KMS-11 (cell line): ENCODE measurements at regions not wholly inside any gene's neighbourhood (a gene's known extent, or its start where the extent isn't known, plus 50 kb on each side); places are given as distances from the start of the nearest gene placed in this dataset.

Source experiments
- H2AFZ ChIP-seq: fragments of 200-600 bp; sonication (generic); 2 replicates; pipeline ENCODE4 v1.6.1; 2016; ENCODE audit warnings: antibody characterized with exemption, mixed run types, low read depth
- H3K27ac ChIP-seq: fragments of 200-600 bp; sonication (generic); 2 replicates; pipeline ENCODE4 v1.6.1; 2016; ENCODE audit warnings: mild to moderate bottlenecking, mixed run types
- H3K27me3 ChIP-seq: fragments of 200-600 bp; sonication (generic); 2 replicates; pipeline ENCODE4 v1.6.1; 2017; ENCODE audit warnings: mild to moderate bottlenecking, low read depth, mixed run types, moderate library complexity; ENCODE audit not compliant: insufficient read depth
- H3K36me3 ChIP-seq: fragments of 200-600 bp; sonication (generic); 2 replicates; pipeline ENCODE4 v1.6.1; 2017; ENCODE audit warnings: mild to moderate bottlenecking, mixed run types; ENCODE audit not compliant: insufficient read depth
- H3K4me1 ChIP-seq: fragments of 200-600 bp; sonication (generic); 2 replicates; pipeline ENCODE4 v1.6.1; 2016; ENCODE audit warnings: mild to moderate bottlenecking, low read depth, mixed run types; ENCODE audit not compliant: poor library complexity, severe bottlenecking
- H3K4me2 ChIP-seq: fragments of 200-600 bp; sonication (generic); 2 replicates; pipeline ENCODE4 v1.7.0; 2016; ENCODE audit warnings: mild to moderate bottlenecking, mixed run types
- H3K4me3 ChIP-seq: fragments of 200-600 bp; sonication (generic); IDR thresholded peaks from 2 replicates; pipeline ENCODE4 v1.6.1; 2017; ENCODE audit warnings: low read depth, low read length, mixed read lengths; ENCODE audit not compliant: insufficient read depth
- H3K79me2 ChIP-seq: fragments of 200-600 bp; sonication (generic); 2 replicates; pipeline ENCODE4 v1.6.1; 2016; ENCODE audit warnings: low read depth, mixed run types; ENCODE audit not compliant: insufficient read depth
- H3K9ac ChIP-seq: fragments of 200-600 bp; sonication (generic); 2 replicates; pipeline ENCODE4 v1.6.1; 2016; ENCODE audit warnings: mild to moderate bottlenecking, mixed run types
- H4K20me1 ChIP-seq: fragments of 200-600 bp; sonication (generic); 2 replicates; pipeline ENCODE4 v1.6.1; 2016; ENCODE audit warnings: mild to moderate bottlenecking, mixed run types; ENCODE audit not compliant: insufficient read depth
- CTCF ChIP-seq: fragments of 200-600 bp; sonication (generic); conservative IDR thresholded peaks from 2 replicates; pipeline ENCODE4 v1.6.1; 2017; ENCODE audit warnings: low read depth, mild to moderate bottlenecking, antibody characterized with exemption, low read length, moderate library complexity, mixed read lengths

DNA sequence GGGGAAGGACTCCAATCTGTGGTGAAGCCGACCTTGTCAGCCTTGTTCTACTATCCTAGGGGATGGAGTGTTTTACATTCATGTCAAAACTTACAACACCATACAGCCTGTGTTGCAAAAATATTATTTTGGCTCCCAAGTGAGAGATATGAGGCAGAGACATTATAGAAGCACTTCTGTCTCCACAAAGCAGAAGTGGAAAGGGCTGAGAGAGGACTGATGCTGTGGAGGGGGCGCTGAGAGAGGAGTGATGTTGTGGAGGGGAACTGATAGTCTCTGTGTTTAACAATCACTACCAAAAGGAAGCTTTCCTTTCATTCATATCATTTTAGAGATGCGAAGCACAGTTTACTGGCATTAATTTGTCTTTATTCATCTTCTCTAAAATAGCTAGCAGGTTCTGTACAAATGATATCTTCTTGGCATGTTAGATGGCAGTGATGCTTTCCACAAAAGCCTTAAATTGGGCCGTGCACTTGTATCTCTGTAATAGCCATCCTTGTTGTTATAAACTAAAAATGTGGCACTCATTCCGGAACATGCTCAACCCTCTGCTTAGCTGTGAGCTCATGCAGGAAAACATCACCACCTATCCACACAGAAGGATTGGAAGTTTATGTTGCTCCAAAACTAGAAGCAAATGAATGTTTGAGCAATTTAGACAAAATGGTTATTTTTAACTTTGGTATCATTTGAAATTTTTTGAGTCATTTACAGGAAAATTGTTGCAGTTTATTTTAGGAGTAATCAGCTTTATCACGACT lies 134.6 kb upstream of the TP63 start:
- H3K36me3 ChIP-seq, result no peaks in the 10 kb centered on the region
- no peaks in the 10 kb centered on the region for H4K20me1 ChIP-seq
- no peak overlapping the region for H2AFZ ChIP-seq
- H3K4me3 ChIP-seq, result no peak overlapping the region
- no peaks in the 10 kb centered on the region for H3K79me2 ChIP-seq
- H3K27me3 ChIP-seq, result no peaks in the 10 kb centered on the region
- peaks cover 3% of the 10 kb centered on the region for H3K4me1 ChIP-seq
- H3K4me2 ChIP-seq, result no peak overlapping the region
- no peak overlapping the region for H3K9ac ChIP-seq
- no peak for TF ChIP-seq CTCF
- no peak overlapping the region for H3K27ac ChIP-seq

GRCh38 chr3:189498995-189499704 lies 132.0 kb upstream of the TP63 start:
- peaks cover 28% of the 10 kb centered on the region for H3K4me1 ChIP-seq

GRCh38 chr3:189500299-189500698 lies 130.9 kb upstream of the TP63 start:
- no peak for TF ChIP-seq CTCF

More at GRCh38 chr3:189498995-189499704, 132.0 kb upstream of the TP63 start:
- Histone ChIP-seq H3K9ac (no peak overlapping the region), H3K36me3 (no peaks in the 10 kb centered on the region), H3K4me2 (no peak overlapping the region), H3K27me3 (no peaks in the 10 kb centered on the region), H3K79me2 (no peaks in the 10 kb centered on the region), H3K27ac (no peak overlapping the region), H4K20me1 (no peaks in the 10 kb centered on the region), H2AFZ (no peak overlapping the region), H3K4me3 (no peak overlapping the region)
- no peak for TF ChIP-seq CTCF

GRCh38 chr3:189500798-189501495 lies 130.2 kb upstream of the TP63 start:
- H3K79me2 ChIP-seq, result no peaks in the 10 kb centered on the region
- no peak overlapping the region for H3K27ac ChIP-seq
- no peak for TF ChIP-seq CTCF
- no peak overlapping the region for H3K4me3 ChIP-seq
- H3K9ac ChIP-seq, result no peak overlapping the region
- no peak overlapping the region for H2AFZ ChIP-seq
- no peak overlapping the region for H3K4me2 ChIP-seq
- no peaks in the 10 kb centered on the region for H4K20me1 ChIP-seq
- H3K36me3 ChIP-seq, result no peaks in the 10 kb centered on the region
- H3K27me3 ChIP-seq, result no peaks in the 10 kb centered on the region
- H3K4me1 ChIP-seq, result peaks cover 28% of the 10 kb centered on the region

More at GRCh38 chr3:189500299-189500698, 130.9 kb upstream of the TP63 start:
- H3K36me3 ChIP-seq, result no peaks in the 10 kb centered on the region
- H3K4me1 ChIP-seq, result peaks cover 28% of the 10 kb centered on the region
- H3K4me3 ChIP-seq, result no peak overlapping the region
- no peaks in the 10 kb centered on the region for H4K20me1 ChIP-seq
- no peak overlapping the region for H3K4me2 ChIP-seq
- no peak overlapping the region for H3K27ac ChIP-seq
- H3K9ac ChIP-seq, result no peak overlapping the region
- H2AFZ ChIP-seq, result no peak overlapping the region
- H3K79me2 ChIP-seq, result no peaks in the 10 kb centered on the region
- H3K27me3 ChIP-seq, result no peaks in the 10 kb centered on the region
